HG02885 (cell line): ENCODE measurements at regions not wholly inside any gene's neighbourhood (a gene's known extent, or its start where the extent isn't known, plus 50 kb on each side); places are given as distances from the start of the nearest gene placed in this dataset.

Experiments
- ATAC-seq: cut with Tn5 transposase; IDR thresholded peaks from one replicate; pipeline ENCODE4 v1.9.1; 2021; ENCODE audit warnings: mild to moderate bottlenecking; ENCODE audit not compliant: unreplicated experiment, poor library complexity

- ATAC-seq: no peak
Observed at GRCh38 chr4:101599620-101600019, 190.9 kb upstream of the BANK1 start.

DNA sequence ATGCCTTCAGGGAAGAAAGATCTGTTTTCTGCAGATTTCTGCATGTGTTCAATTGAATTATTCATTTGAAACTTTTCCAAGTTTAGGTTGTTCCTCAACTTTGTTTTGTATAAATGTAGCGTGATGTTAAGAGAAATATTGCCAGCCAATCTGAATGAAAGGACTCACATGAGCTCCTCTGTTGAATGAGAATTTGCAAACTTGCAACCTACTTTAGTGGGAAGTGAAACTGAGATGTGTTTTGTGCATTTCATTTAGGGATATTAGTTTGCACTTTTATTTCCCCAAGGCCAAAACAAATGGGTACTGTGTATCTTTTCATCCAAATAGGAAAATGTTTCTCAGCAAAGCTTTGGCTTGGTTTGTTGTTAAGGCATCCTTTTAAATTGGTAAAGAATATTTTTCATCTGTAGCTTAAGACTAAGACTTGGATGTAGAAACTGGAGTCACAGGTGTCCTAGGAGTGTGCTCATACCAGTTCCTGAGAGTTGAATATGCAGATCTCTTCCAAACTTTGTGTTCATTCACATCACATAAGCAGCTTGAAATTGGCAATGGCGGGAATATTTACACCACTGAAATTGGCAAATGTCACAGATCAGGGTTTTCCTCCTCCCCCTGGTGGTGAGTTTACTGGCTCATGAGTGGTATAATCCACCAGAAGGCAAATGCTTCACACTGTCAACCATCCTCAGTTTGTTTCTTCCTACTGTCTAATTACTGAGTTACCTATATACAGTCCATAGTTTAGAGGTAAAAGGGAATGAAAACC, 193.6 kb upstream of the BANK1 start:
- peak; percentile 69 for ATAC-seq

- no peak for ATAC-seq
Observed at GRCh38 chr4:101594588-101594987, 195.9 kb upstream of the BANK1 start.

DNA sequence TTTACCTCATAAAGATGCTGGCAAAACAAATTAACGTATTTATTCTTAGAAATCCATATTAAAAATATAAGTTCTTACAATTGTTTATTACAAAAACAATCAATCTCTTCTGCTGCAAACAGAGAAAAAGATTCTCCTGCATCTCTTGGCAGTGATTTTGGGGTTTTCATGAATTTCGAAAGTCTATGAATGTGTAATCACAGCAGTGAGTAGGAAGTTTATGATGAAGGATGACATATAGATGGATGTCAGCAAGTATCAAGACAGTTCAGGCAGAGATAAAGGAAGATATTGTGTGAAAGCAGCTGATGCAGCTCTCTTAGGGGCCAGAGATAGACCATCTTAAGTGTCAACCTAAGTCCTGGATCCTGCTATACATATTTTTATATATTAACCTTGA, 196.9 kb upstream of the BANK1 start:
- ATAC-seq: no peak

DNA sequence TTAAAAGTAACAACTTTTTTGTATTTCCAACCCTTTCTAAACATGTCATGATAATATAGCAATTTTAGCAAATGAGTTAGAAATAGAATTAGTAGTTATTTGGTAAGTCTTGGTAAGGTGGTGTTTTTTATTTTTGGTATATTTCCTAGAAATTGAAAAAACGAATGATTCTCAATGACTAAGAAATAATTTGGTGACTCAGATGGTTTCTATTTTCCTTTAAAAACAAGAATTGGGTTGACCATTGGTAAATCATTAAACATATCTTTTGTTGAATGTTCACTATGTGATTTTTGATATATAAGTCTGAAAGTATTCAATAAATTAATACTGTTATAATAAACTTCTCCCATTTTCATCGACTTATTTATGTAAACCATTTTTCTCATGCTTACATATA, 206.2 kb upstream of the BANK1 start:
- ATAC-seq: no peak

DNA sequence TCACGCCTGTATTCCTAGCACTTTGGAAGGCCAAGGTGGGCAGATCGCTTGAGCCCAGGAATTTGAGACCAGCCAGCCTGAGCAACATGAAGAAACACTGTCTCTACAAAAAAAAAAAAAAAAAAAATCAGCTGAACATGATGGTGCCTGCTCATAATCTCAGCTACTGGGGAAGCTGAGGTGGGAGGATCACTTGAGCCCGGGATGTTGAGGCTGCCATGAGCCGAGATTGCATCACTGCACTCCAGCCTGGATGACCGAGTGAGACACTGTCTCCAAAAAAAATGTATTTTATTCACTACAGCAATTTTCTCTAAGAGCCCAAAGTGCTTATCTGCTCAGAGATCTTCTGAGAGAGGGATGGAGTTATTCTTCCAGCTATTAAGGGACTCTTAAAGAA, 215.8 kb upstream of the PPP3CA start:
- ATAC-seq: no peak

DNA sequence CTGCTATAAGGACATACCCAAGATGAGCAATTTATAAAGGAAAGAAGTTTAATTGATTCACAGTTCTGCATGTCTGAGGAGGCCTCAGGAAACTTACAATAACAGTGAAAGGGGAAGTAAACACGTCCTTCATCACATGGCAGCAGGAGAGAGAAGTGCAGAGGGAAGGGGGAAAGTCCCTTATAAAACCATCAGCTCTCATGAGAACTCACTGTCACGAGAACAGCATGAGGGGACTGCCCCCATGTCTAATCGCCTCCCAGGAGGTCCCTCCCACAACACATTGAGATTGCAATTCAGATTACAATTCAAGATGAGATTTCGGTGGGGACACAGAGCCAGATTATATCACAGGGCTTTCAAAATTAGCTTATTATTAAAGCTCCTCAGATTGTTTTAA, 209.5 kb upstream of the PPP3CA start:
- ATAC-seq: no peak

- ATAC-seq: no peak
Observed at GRCh38 chr4:101555341-101555880, 208.1 kb upstream of the PPP3CA start.

DNA sequence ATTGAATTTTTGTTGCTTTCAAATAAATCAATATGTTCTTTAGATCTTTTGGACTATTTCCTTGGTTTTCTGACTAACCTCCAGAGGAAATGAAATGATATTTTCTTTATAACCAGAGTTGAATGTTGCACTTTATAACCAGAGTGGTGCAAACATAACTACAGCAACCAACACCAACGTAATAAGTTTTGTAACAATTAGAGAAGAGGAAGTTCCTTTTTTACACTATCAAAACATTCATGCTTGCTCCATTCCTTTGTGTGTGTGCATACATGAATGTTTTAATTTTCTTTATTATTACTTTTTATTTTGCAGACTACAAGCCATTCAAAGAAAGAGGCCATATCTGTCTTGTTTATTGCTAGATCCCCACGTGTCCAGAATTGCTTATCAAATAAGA, 193.0 kb upstream of the PPP3CA start:
- ATAC-seq: no peak

DNA sequence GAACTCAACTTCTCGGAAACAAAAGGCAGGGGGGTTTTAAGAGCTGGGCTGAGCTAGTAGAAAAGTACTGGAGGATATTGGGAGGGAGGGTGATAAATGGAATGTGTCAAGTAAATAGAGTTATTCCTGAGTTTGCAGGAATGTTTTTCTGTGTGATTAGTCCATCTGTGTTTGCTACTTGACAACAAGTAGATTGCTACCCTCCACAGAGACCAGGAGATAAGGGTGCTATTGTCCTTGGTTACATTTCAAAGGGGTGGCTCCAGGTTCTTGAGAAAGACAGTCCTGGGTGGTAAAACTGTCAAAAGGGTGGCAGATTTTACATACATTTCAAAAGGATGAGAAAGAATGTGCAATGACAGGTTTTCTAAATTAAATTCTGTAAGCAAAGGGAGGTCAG, 181.2 kb upstream of the PPP3CA start:
- no peak for ATAC-seq

GRCh38 chr4:101527188-101527587, 179.9 kb upstream of the PPP3CA start:
- ATAC-seq: peak; percentile 95

DNA sequence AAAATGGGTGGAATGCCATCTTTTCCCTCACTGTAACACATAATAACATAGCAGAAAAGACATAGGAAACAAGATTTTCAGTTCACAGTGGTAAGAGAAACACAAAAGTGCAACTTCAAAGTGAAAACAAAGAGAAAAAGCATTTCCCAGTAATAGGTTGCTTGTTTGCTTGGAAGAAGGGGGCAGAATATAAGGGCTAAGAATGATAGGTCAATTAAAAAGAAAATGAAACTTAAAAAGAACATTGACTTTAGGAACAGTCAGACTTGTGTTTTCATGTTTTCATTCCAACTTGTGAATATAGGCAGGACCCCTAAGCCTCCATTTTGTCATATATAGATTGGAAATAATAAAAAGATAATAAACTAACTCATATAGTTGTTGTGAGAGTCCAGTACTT, 168.2 kb upstream of the PPP3CA start:
- no peak for ATAC-seq

GRCh38 chr4:101515099-101515498, 167.8 kb upstream of the PPP3CA start:
- no peak for ATAC-seq

DNA sequence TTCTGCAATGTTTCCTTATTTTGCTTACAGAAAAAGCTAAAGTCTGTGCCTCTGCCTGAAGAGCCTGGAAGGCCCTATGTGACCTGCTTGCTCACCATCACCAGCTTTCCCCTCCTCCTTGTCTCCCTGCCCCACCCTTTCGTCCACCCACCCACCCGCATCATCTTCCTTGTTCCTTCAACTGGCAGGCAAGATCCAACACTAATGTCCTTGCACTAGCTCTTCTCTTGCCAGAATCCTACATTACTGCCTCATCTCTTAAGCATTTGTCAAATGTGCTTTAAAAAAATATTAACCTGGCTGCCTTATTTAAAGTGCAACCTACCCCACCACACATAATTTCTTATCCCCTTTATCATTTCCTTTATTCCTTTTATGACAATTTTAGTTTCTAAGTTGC, 165.1 kb upstream of the PPP3CA start:
- ATAC-seq: no peak

GRCh38 chr4:101501421-101501820, 154.1 kb upstream of the PPP3CA start:
- ATAC-seq: no peak

- no peak for ATAC-seq
Observed at GRCh38 chr4:101500742-101501141, 153.4 kb upstream of the PPP3CA start.

GRCh38 chr4:101475246-101475645, 127.9 kb upstream of the PPP3CA start:
- no peak for ATAC-seq

DNA sequence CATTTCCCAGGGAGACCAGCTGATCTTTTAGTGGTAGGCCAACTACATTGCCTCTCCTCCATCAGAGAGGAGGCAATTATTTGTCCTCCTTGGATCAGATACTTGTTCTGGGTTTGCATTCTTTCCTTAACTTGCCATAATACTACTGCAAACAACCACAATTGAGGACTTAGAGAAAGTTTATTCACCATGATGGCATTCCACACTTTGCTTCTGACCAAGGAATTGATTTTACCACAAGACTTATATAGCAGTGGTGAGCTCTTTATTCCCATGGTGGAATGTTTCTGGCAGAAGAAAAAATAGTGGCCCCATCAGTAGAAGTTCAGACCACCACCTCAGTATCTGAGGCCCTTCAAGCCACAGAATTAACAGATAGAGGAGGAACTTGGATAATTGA, 123.9 kb upstream of the PPP3CA start:
- ATAC-seq: no peak

GRCh38 chr4:101464596-101464995, 117.3 kb upstream of the PPP3CA start:
- no peak for ATAC-seq

DNA sequence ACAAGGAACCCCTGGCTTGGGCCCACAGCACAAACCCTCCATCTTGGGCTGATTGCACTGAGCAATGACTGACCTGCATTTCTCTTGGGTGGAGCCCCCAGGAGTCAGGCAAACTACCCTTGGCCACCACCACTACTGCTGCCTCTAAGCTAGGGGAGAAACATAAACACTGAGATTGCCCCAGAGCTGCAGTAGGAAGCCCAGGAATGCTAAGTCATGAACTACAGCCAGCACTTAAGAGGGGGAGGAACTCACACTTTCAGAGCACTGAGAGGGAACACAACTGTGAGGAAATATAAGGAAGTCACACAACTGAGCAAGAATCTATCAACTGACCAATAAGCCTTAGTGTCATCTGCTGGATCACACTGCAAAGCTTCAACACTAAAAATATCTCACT, 111.6 kb upstream of the PPP3CA start:
- no peak for ATAC-seq

- ATAC-seq: no peak
Observed at GRCh38 chr4:101458473-101458872, 111.1 kb upstream of the PPP3CA start.

DNA sequence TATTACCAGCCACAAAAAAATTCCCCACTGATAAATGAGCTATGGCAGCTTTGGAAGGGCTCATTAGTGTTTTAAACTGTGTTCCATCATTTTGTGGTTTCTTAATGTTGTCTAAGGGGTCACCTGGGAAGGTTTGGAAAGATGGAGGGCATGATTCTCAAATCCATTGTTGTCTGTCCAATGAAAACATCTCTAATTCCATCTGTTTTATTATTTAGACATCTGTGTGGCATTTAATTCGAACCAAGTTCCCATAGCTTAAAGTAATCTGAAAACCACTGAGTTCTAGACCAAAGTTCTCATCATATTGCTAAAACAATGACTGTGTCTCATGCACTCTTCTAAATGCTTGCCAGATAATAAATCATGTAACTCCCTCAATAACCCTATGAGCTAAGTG, 103.8 kb upstream of the PPP3CA start:
- ATAC-seq: no peak
